ENCODE measurements at regions not wholly inside any gene's neighbourhood (a gene's known extent, or its start where the extent isn't known, plus 50 kb on each side); places are given as distances from the start of the nearest gene placed in this dataset.

GRCh38 chr7:9863545-9863944, 1110.1 kb upstream of the PHF14 start:
- no peaks in the 10 kb centered on the region for H3K36me3 Mint-ChIP-seq (ENCODE audit: low read depth)
- CTCF ChIA-PET: no interaction called here
- peaks cover 15% of the 10 kb centered on the region for H3K9me3 Mint-ChIP-seq
- intact Hi-C loops (cut with micrococcal nuclease): no loop called here
- no peak overlapping the region for H3K27ac Mint-ChIP-seq
- TF ChIP-seq CTCF (IDR thresholded peaks at IDR 0.05): no peak
- H3K4me3 Mint-ChIP-seq: no peak overlapping the region
- POLR2A ChIA-PET: no interaction called here
- no peak for DNase-seq
- H3K4me1 Mint-ChIP-seq (ENCODE audit: low read depth): no peaks in the 10 kb centered on the region
- no peak for ATAC-seq
- no peaks in the 10 kb centered on the region for H3K27me3 Mint-ChIP-seq

GRCh38 chr7:9869151-9869550, 1104.5 kb upstream of the PHF14 start:
- Mint-ChIP-seq H3K4me3 (no peak overlapping the region), H3K36me3 (ENCODE audit: low read depth) (no peaks in the 10 kb centered on the region), H3K9me3 (peaks cover 7% of the 10 kb centered on the region), H3K27me3 (no peaks in the 10 kb centered on the region), H3K4me1 (ENCODE audit: low read depth) (no peaks in the 10 kb centered on the region), H3K27ac (no peak overlapping the region)
- TF ChIP-seq CTCF (IDR thresholded peaks at IDR 0.05): no peak
- POLR2A ChIA-PET: no interaction called here
- CTCF ChIA-PET: interaction anchor here (1.0 kb wide), 1 partner anchor 20 kb away, joined by 3 read pairs; no protein-coding TSS in a partner anchor
- DNase-seq: no peak
- ATAC-seq: no peak
- intact Hi-C loops (cut with micrococcal nuclease): no loop called here

- Mint-ChIP-seq H3K9me3 (peaks cover 7% of the 10 kb centered on the region), H3K27ac (no peak overlapping the region), H3K4me1 (ENCODE audit: low read depth) (no peaks in the 10 kb centered on the region), H3K27me3 (no peaks in the 10 kb centered on the region), H3K4me3 (no peak overlapping the region), H3K36me3 (ENCODE audit: low read depth) (no peaks in the 10 kb centered on the region)
- ATAC-seq (no peak), DNase-seq (no peak)
- ChIA-PET CTCF (no interaction called here), POLR2A (no interaction called here)
- intact Hi-C loops (cut with micrococcal nuclease): no loop called here
- TF ChIP-seq CTCF (IDR thresholded peaks at IDR 0.05): no peak
These were observed 1104.1 kb upstream of the PHF14 start for GRCh38 chr7:9869566-9869965.

GRCh38 chr7:9870674-9871073, 1103.0 kb upstream of the PHF14 start:
- POLR2A ChIA-PET: no interaction called here
- CTCF ChIA-PET: no interaction called here
- ATAC-seq (no peak), DNase-seq (no peak)
- Mint-ChIP-seq H3K4me3 (no peak overlapping the region), H3K9me3 (peaks cover 7% of the 10 kb centered on the region), H3K27ac (no peak overlapping the region), H3K27me3 (no peaks in the 10 kb centered on the region), H3K36me3 (ENCODE audit: low read depth) (no peaks in the 10 kb centered on the region), H3K4me1 (ENCODE audit: low read depth) (no peaks in the 10 kb centered on the region)
- intact Hi-C loops (cut with micrococcal nuclease): no loop called here
- TF ChIP-seq CTCF (IDR thresholded peaks at IDR 0.05): no peak

GRCh38 chr7:9874182-9874581, 1099.5 kb upstream of the PHF14 start:
- DNase-seq (no peak), ATAC-seq (no peak)
- H3K36me3 Mint-ChIP-seq (ENCODE audit: low read depth): no peaks in the 10 kb centered on the region
- TF ChIP-seq CTCF (IDR thresholded peaks at IDR 0.05): no peak
- POLR2A ChIA-PET: no interaction called here
- no peak overlapping the region for H3K4me3 Mint-ChIP-seq
- H3K27me3 Mint-ChIP-seq: no peaks in the 10 kb centered on the region
- no peaks in the 10 kb centered on the region for H3K4me1 Mint-ChIP-seq (ENCODE audit: low read depth)
- peaks cover 8% of the 10 kb centered on the region for H3K9me3 Mint-ChIP-seq
- intact Hi-C loops (cut with micrococcal nuclease): no loop called here
- CTCF ChIA-PET: no interaction called here
- H3K27ac Mint-ChIP-seq: no peak overlapping the region
